ENCODE measurements at regions not wholly inside any gene's neighbourhood (a gene's known extent, or its start where the extent isn't known, plus 50 kb on each side); places are given as distances from the start of the nearest gene placed in this dataset.

- TF ChIP-seq ARNT (IDR thresholded peaks at IDR 0.05) (no peak), LEF1 (IDR thresholded peaks at IDR 0.05; ENCODE audit: borderline replicate concordance) (no peak), HDGF (IDR thresholded peaks at IDR 0.05; ENCODE audit: borderline replicate concordance) (no peak), NFRKB (IDR thresholded peaks at IDR 0.05) (no peak), SP1 (IDR thresholded peaks at IDR 0.05) (no peak), ELF4 (IDR thresholded peaks at IDR 0.05) (no peak), ZNF384 (IDR thresholded peaks at IDR 0.05) (no peak)
- DNase-seq (ENCODE audit: extremely low spot score), result no peak
- CTCF ChIA-PET, result no interaction called here
- POLR2A ChIA-PET, result no interaction called here
Measured at GRCh38 chr12:115057445-115057844, 373.5 kb upstream of the TBX3 start.

- no peak for TF ChIP-seq SUZ12 (IDR thresholded peaks at IDR 0.05)
- TF ChIP-seq BHLHE40 (IDR thresholded peaks at IDR 0.05; ENCODE audit: borderline replicate concordance), result no peak
- POLR2A ChIA-PET, result no interaction called here
- CTCF ChIA-PET, result no interaction called here
- no peak for DNase-seq (ENCODE audit: extremely low spot score)
Measured at GRCh38 chr12:115051378-115051777, 367.4 kb upstream of the TBX3 start.

- no peak for TF ChIP-seq ZNF384 (IDR thresholded peaks at IDR 0.05)
- no peak for TF ChIP-seq ELF4 (IDR thresholded peaks at IDR 0.05)
- no peak for TF ChIP-seq L3MBTL2 (conservative IDR thresholded peaks at IDR 0.05)
- TF ChIP-seq CTBP1 (IDR thresholded peaks at IDR 0.05; ENCODE audit: borderline replicate concordance), result no peak
- no peak for TF ChIP-seq HDGF (IDR thresholded peaks at IDR 0.05; ENCODE audit: borderline replicate concordance)
- TF ChIP-seq FOXM1 (IDR thresholded peaks at IDR 0.05; ENCODE audit: borderline replicate concordance), result no peak
- no peak for TF ChIP-seq FOXA1 (IDR thresholded peaks at IDR 0.05)
- no peak for TF ChIP-seq LEF1 (IDR thresholded peaks at IDR 0.05; ENCODE audit: borderline replicate concordance)
- TF ChIP-seq SUZ12 (IDR thresholded peaks at IDR 0.05), result no peak
- no peak for TF ChIP-seq ARNT (IDR thresholded peaks at IDR 0.05)
- no peak for TF ChIP-seq SP1 (IDR thresholded peaks at IDR 0.05)
- no peak for DNase-seq (ENCODE audit: extremely low spot score)
- CTCF ChIA-PET, result no interaction called here
- POLR2A ChIA-PET, result no interaction called here
Measured at GRCh38 chr12:115049614-115050013, 365.6 kb upstream of the TBX3 start.

GRCh38 chr12:115046805-115047204, 362.8 kb upstream of the TBX3 start:
- CTCF ChIA-PET, result no interaction called here
- POLR2A ChIA-PET, result no interaction called here
- DNase-seq (ENCODE audit: extremely low spot score), result no peak
- TF ChIP-seq CTBP1 (IDR thresholded peaks at IDR 0.05; ENCODE audit: borderline replicate concordance) (no peak), L3MBTL2 (conservative IDR thresholded peaks at IDR 0.05) (no peak), FOXM1 (IDR thresholded peaks at IDR 0.05; ENCODE audit: borderline replicate concordance) (no peak), PKNOX1 (IDR thresholded peaks at IDR 0.05) (no peak), BHLHE40 (IDR thresholded peaks at IDR 0.05; ENCODE audit: borderline replicate concordance) (no peak), ELF4 (IDR thresholded peaks at IDR 0.05) (no peak), ARNT (IDR thresholded peaks at IDR 0.05) (no peak), TARDBP (IDR thresholded peaks at IDR 0.05) (no peak), ZNF384 (IDR thresholded peaks at IDR 0.05) (no peak), NFRKB (IDR thresholded peaks at IDR 0.05) (no peak), LEF1 (IDR thresholded peaks at IDR 0.05; ENCODE audit: borderline replicate concordance) (no peak), SP1 (IDR thresholded peaks at IDR 0.05) (no peak), FOXA1 (IDR thresholded peaks at IDR 0.05) (no peak), FOXK2 (IDR thresholded peaks at IDR 0.05) (no peak), SUZ12 (IDR thresholded peaks at IDR 0.05) (no peak), HDGF (IDR thresholded peaks at IDR 0.05; ENCODE audit: borderline replicate concordance) (no peak)

GRCh38 chr12:115044073-115044472, 360.1 kb upstream of the TBX3 start:
- ChIA-PET POLR2A (no interaction called here), CTCF (no interaction called here)
- DNase-seq (ENCODE audit: extremely low spot score), result peak; percentile 11
- no peak for TF ChIP-seq ZNF384 (IDR thresholded peaks at IDR 0.05)
- TF ChIP-seq BHLHE40 (IDR thresholded peaks at IDR 0.05; ENCODE audit: borderline replicate concordance), result no peak
- no peak for TF ChIP-seq CTBP1 (IDR thresholded peaks at IDR 0.05; ENCODE audit: borderline replicate concordance)
- TF ChIP-seq LEF1 (IDR thresholded peaks at IDR 0.05; ENCODE audit: borderline replicate concordance), result no peak
- TF ChIP-seq FOXK2 (IDR thresholded peaks at IDR 0.05), result no peak
- no peak for TF ChIP-seq ARNT (IDR thresholded peaks at IDR 0.05)
- no peak for TF ChIP-seq FOXA1 (IDR thresholded peaks at IDR 0.05)
- TF ChIP-seq FOXM1 (IDR thresholded peaks at IDR 0.05; ENCODE audit: borderline replicate concordance), result no peak
- no peak for TF ChIP-seq HDGF (IDR thresholded peaks at IDR 0.05; ENCODE audit: borderline replicate concordance)
- TF ChIP-seq ELF4 (IDR thresholded peaks at IDR 0.05), result no peak
- TF ChIP-seq TARDBP (IDR thresholded peaks at IDR 0.05), result no peak
- TF ChIP-seq NFRKB (IDR thresholded peaks at IDR 0.05), result no peak
- no peak for TF ChIP-seq L3MBTL2 (conservative IDR thresholded peaks at IDR 0.05)
- TF ChIP-seq SUZ12 (IDR thresholded peaks at IDR 0.05), result no peak
- no peak for TF ChIP-seq PKNOX1 (IDR thresholded peaks at IDR 0.05)
- TF ChIP-seq SP1 (IDR thresholded peaks at IDR 0.05), result no peak

- ChIA-PET CTCF (no interaction called here), POLR2A (no interaction called here)
- TF ChIP-seq BHLHE40 (IDR thresholded peaks at IDR 0.05; ENCODE audit: borderline replicate concordance) (no peak), TARDBP (IDR thresholded peaks at IDR 0.05) (no peak), FOXA1 (IDR thresholded peaks at IDR 0.05) (no peak), L3MBTL2 (conservative IDR thresholded peaks at IDR 0.05) (no peak), FOXK2 (IDR thresholded peaks at IDR 0.05) (no peak), CTBP1 (IDR thresholded peaks at IDR 0.05; ENCODE audit: borderline replicate concordance) (no peak), ELF4 (IDR thresholded peaks at IDR 0.05) (no peak), ZNF384 (IDR thresholded peaks at IDR 0.05) (no peak), ARNT (IDR thresholded peaks at IDR 0.05) (no peak), SP1 (IDR thresholded peaks at IDR 0.05) (no peak), HDGF (IDR thresholded peaks at IDR 0.05; ENCODE audit: borderline replicate concordance) (no peak), FOXM1 (IDR thresholded peaks at IDR 0.05; ENCODE audit: borderline replicate concordance) (no peak), PKNOX1 (IDR thresholded peaks at IDR 0.05) (no peak), SUZ12 (IDR thresholded peaks at IDR 0.05) (no peak), NFRKB (IDR thresholded peaks at IDR 0.05) (no peak), LEF1 (IDR thresholded peaks at IDR 0.05; ENCODE audit: borderline replicate concordance) (no peak)
- DNase-seq (ENCODE audit: extremely low spot score), result no peak
Measured at GRCh38 chr12:115043079-115043478, 359.1 kb upstream of the TBX3 start.
